ENCODE measurements at regions not wholly inside any gene's neighbourhood (a gene's known extent, or its start where the extent isn't known, plus 50 kb on each side); places are given as distances from the start of the nearest gene placed in this dataset.

DNA sequence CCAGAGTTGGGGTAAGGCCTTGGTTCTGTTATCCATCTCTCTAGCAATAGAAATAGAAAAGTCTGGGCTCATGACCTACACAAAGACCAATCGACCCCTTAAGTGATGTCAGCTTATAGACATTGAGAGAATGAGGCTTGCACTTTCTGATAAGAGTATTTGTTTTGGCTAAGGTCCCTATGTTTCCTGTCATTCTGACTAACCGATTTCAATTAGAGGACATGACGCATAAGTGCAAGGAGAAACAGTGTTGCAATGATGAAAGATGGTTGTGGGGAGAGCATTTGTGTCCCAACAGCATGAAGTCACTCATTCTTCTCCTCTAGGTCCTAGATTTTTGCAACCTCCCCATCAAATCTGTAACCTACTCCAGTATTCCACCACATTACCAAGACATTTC lies 255.1 kb downstream of the MAT2B start:
- no peak overlapping the region for H2AFZ ChIP-seq (ENCODE audit: control insufficient read depth, low read length)
- H3K4me1 ChIP-seq (ENCODE audit: control insufficient read depth, extremely low read depth, insufficient read depth, low read length): no peaks in the 10 kb centered on the region
- dilution Hi-C loops (cut with MboI; ENCODE audit: extremely low pct_ligation_motif_present, low sequenced_read_pairs): no loop called here
- no peaks in the 10 kb centered on the region for H3K9me1 ChIP-seq (ENCODE audit: control insufficient read depth, extremely low read depth, insufficient read depth, low read length)
- no peaks in the 10 kb centered on the region for H3K27me3 ChIP-seq (ENCODE audit: control insufficient read depth, extremely low read depth, insufficient read depth, low read length)
- H4K20me1 ChIP-seq (ENCODE audit: control insufficient read depth, extremely low read depth, insufficient read depth, low read length): no peaks in the 10 kb centered on the region
- no peak overlapping the region for H3K4me2 ChIP-seq (ENCODE audit: control insufficient read depth, extremely low read depth, insufficient read depth, low read depth, low read length)
- TF ChIP-seq EZH2 (IDR thresholded peaks at IDR 0.05; ENCODE audit: low read length): no peak
- TF ChIP-seq, protein P1, sequence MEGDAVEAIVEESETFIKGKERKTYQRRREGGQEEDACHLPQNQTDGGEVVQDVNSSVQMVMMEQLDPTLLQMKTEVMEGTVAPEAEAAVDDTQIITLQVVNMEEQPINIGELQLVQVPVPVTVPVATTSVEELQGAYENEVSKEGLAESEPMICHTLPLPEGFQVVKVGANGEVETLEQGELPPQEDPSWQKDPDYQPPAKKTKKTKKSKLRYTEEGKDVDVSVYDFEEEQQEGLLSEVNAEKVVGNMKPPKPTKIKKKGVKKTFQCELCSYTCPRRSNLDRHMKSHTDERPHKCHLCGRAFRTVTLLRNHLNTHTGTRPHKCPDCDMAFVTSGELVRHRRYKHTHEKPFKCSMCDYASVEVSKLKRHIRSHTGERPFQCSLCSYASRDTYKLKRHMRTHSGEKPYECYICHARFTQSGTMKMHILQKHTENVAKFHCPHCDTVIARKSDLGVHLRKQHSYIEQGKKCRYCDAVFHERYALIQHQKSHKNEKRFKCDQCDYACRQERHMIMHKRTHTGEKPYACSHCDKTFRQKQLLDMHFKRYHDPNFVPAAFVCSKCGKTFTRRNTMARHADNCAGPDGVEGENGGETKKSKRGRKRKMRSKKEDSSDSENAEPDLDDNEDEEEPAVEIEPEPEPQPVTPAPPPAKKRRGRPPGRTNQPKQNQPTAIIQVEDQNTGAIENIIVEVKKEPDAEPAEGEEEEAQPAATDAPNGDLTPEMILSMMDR (optimal IDR thresholded peaks at IDR 0.05 in 1 of 3, IDR thresholded peaks at IDR 0.05 in 1 of 3, conservative IDR thresholded peaks at IDR 0.05 in 1 of 3; ENCODE audit: extremely low read depth in 1 of 3, insufficient read depth in 2 of 3, low read length in 3 of 3): no peak
- FAIRE-seq: no peak
- H3K79me2 ChIP-seq (ENCODE audit: control insufficient read depth, insufficient read depth, low read length): no peaks in the 10 kb centered on the region
- no peaks in the 10 kb centered on the region for H3K36me3 ChIP-seq (ENCODE audit: control insufficient read depth in 2 of 2, extremely low read depth in 1 of 2, insufficient read depth in 2 of 2, low read length in 2 of 2)
- no peak overlapping the region for H3K9ac ChIP-seq (ENCODE audit: control insufficient read depth, extremely low read depth, insufficient read depth, low read length)
- no peak overlapping the region for H3K27ac ChIP-seq (ENCODE audit: control insufficient read depth, insufficient read depth, low read length)
- H3K9me3 ChIP-seq (ENCODE audit: control insufficient read depth, low read depth, low read length): no peaks in the 10 kb centered on the region
- DNase-seq (ENCODE audit: low read depth, low spot score): no peak
- H3K4me3 ChIP-seq (ENCODE audit: control insufficient read depth in 2 of 3, extremely low read depth in 1 of 3, insufficient read depth in 2 of 3, low read depth in 1 of 3, low read length in 3 of 3): no peak overlapping the region

DNA sequence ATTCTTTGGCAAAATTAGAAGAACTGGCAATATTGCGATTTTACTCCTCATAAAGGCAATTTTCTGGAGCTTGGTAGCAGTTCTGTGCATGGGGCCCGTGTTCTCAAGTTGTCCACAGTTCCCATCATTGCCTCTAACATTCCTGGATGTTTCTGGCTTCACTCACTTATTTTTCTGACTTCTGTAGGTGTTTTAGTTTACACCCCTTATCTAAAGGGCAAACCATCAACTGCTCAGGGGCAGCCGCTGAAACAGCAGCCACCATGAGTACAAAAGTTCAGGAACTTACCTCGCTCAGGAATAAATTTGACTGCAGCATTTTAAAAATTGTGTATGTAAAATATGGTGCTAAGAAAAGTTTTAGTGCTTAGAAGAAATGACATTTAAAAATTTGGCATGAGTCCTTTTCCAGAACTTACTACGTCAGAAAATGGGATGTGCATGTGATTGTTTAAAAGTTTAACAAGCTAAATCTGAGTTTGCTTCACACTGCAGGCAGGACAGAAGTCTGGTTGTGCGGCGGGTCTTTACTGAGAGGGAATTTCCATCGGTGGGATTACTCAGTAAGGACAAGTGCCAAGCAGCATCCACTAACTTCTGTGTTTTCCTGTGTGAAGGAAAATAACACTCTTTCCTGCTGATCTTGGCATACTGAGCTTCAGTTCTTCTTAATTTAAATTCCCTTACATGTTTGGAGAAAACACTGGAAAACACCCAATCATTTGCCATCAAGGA lies 261.7 kb downstream of the MAT2B start:
- Histone ChIP-seq H3K79me2 (ENCODE audit: control insufficient read depth, insufficient read depth, low read length) (no peaks in the 10 kb centered on the region), H3K9ac (ENCODE audit: control insufficient read depth, extremely low read depth, insufficient read depth, low read length) (no peak overlapping the region), H3K27me3 (ENCODE audit: control insufficient read depth, extremely low read depth, insufficient read depth, low read length) (no peaks in the 10 kb centered on the region), H3K4me3 (ENCODE audit: control insufficient read depth in 2 of 3, extremely low read depth in 1 of 3, insufficient read depth in 2 of 3, low read depth in 1 of 3, low read length in 3 of 3) (no peak overlapping the region), H3K27ac (ENCODE audit: control insufficient read depth, insufficient read depth, low read length) (no peak overlapping the region), H3K9me3 (ENCODE audit: control insufficient read depth, low read depth, low read length) (no peaks in the 10 kb centered on the region), H3K9me1 (ENCODE audit: control insufficient read depth, extremely low read depth, insufficient read depth, low read length) (no peaks in the 10 kb centered on the region), H2AFZ (ENCODE audit: control insufficient read depth, low read length) (no peak overlapping the region), H3K4me1 (ENCODE audit: control insufficient read depth, extremely low read depth, insufficient read depth, low read length) (no peaks in the 10 kb centered on the region), H3K36me3 (ENCODE audit: control insufficient read depth in 2 of 2, extremely low read depth in 1 of 2, insufficient read depth in 2 of 2, low read length in 2 of 2) (no peaks in the 10 kb centered on the region), H4K20me1 (ENCODE audit: control insufficient read depth, extremely low read depth, insufficient read depth, low read length) (no peaks in the 10 kb centered on the region), H3K4me2 (ENCODE audit: control insufficient read depth, extremely low read depth, insufficient read depth, low read depth, low read length) (no peak overlapping the region)
- dilution Hi-C loops (cut with MboI; ENCODE audit: extremely low pct_ligation_motif_present, low sequenced_read_pairs): no loop called here
- TF ChIP-seq, protein P1 (optimal IDR thresholded peaks at IDR 0.05 in 1 of 3, IDR thresholded peaks at IDR 0.05 in 1 of 3, conservative IDR thresholded peaks at IDR 0.05 in 1 of 3; ENCODE audit: extremely low read depth in 1 of 3, insufficient read depth in 2 of 3, low read length in 3 of 3): no peak
- TF ChIP-seq EZH2 (IDR thresholded peaks at IDR 0.05; ENCODE audit: low read length): no peak
- FAIRE-seq (no peak), DNase-seq (ENCODE audit: low read depth, low spot score) (no peak)

Measured in keratinocyte (primary cell).